Peyer's patch (tissue), 4 donors: ENCODE measurements at regions not wholly inside any gene's neighbourhood (a gene's known extent, or its start where the extent isn't known, plus 50 kb on each side); places are given as distances from the start of the nearest gene placed in this dataset.

Source experiments
- DNase-seq, 3 donors: peaks; one replicate each; pipeline ENCODE4 v3.0.0-alpha.2; 2017 to 2019
- H3K27ac ChIP-seq, 4 donors: fragments of 200-600 bp; sonication (generic); one replicate each; pipeline ENCODE4 v1.5.1; 2016 to 2019
- H3K27me3 ChIP-seq, 2 donors: fragments of 200-600 bp; sonication (generic); one replicate each; pipeline ENCODE4 v1.5.1; 2019
- H3K36me3 ChIP-seq, 3 donors: fragments of 200-600 bp; sonication (generic); one replicate each; pipeline ENCODE4 v1.5.1; 2016 to 2019
- H3K4me1 ChIP-seq, 4 donors: fragments of 200-600 bp; sonication (generic); one replicate each; pipeline ENCODE4 v1.5.1; 2016 to 2019
- H3K4me3 ChIP-seq, 4 donors: fragments of 200-600 bp; sonication (generic); 1 replicate in 3 of 4; 2 replicates in 1 of 4; pipeline ENCODE4 v1.5.1; 2016 to 2019; ENCODE audit warnings: mild to moderate bottlenecking in 1 of 4
- H3K9me3 ChIP-seq, 4 donors: fragments of 200-600 bp; sonication (generic); one replicate each; pipeline ENCODE4 v1.5.1; 2016 to 2019; ENCODE audit warnings: mild to moderate bottlenecking in 1 of 4
- CTCF ChIP-seq, 6 experiments: fragments of 450-650 bp in 4 of 6; fragments of 200-600 bp in 2 of 6; sonication (generic) in 1 of 6; IDR thresholded peaks; one replicate each; pipeline ENCODE4 v1.5.1; 2017 to 2019; ENCODE audit warnings: antibody characterized with exemption in 6 of 6, mild to moderate bottlenecking in 3 of 6, moderate library complexity in 1 of 6
- POLR2A ChIP-seq, 2 donors: fragments of 450-650 bp; IDR thresholded peaks; one replicate each; pipeline ENCODE4 v1.5.1; 2017; ENCODE audit warnings: antibody characterized with exemption in 2 of 2, mild to moderate bottlenecking in 2 of 2, moderate library complexity in 2 of 2

GRCh38 chr1:67586596-67586995 lies 98.4 kb upstream of the GADD45A start:
- no peaks in the 10 kb centered on the region for H3K27me3 ChIP-seq
- no peaks in the 10 kb centered on the region for H3K9me3 ChIP-seq
- H3K27ac ChIP-seq, result no peak overlapping the region
- TF ChIP-seq CTCF (IDR thresholded peaks at IDR 0.05), result no peak
- no peak for TF ChIP-seq POLR2A (IDR thresholded peaks at IDR 0.05)
- H3K4me1 ChIP-seq, result peaks cover 0 to 9% (median 0%) of the 10 kb centered on the region in 4 donors
- DNase-seq, result no peak
- H3K4me3 ChIP-seq, result no peak overlapping the region
- no peaks in the 10 kb centered on the region for H3K36me3 ChIP-seq

GRCh38 chr1:67588178-67588855 lies 96.7 kb upstream of the GADD45A start:
- peak overlapping the region in 2 of 4 donors; percentile 3 to 47 for H3K27ac ChIP-seq

GRCh38 chr1:67589519-67590233 lies 95.3 kb upstream of the GADD45A start:
- no peak for DNase-seq
- Histone ChIP-seq H3K36me3 (no peaks in the 10 kb centered on the region), H3K27ac (peak overlapping the region in 1 of 4 donors; percentile 4), H3K4me3 (no peak overlapping the region), H3K9me3 (no peaks in the 10 kb centered on the region), H3K4me1 (peaks cover 0 to 9% (median 0%) of the 10 kb centered on the region in 4 donors), H3K27me3 (no peaks in the 10 kb centered on the region)
- TF ChIP-seq POLR2A (IDR thresholded peaks at IDR 0.05) (no peak), CTCF (IDR thresholded peaks at IDR 0.05) (no peak)

More at GRCh38 chr1:67588178-67588855, 96.7 kb upstream of the GADD45A start:
- Histone ChIP-seq H3K36me3 (no peaks in the 10 kb centered on the region), H3K27me3 (no peaks in the 10 kb centered on the region), H3K4me1 (peaks cover 0 to 9% (median 0%) of the 10 kb centered on the region in 4 donors), H3K9me3 (no peaks in the 10 kb centered on the region), H3K4me3 (no peak overlapping the region)
- no peak for DNase-seq
- no peak for TF ChIP-seq CTCF (IDR thresholded peaks at IDR 0.05)
- no peak for TF ChIP-seq POLR2A (IDR thresholded peaks at IDR 0.05)

- no peak overlapping the region for H3K4me3 ChIP-seq
- no peak for TF ChIP-seq POLR2A (IDR thresholded peaks at IDR 0.05)
- TF ChIP-seq CTCF (IDR thresholded peaks at IDR 0.05), result no peak
- H3K27ac ChIP-seq, result peak overlapping the region in 2 of 4 donors; percentile 4 to 26
- H3K9me3 ChIP-seq, result no peaks in the 10 kb centered on the region
- no peaks in the 10 kb centered on the region for H3K27me3 ChIP-seq
- H3K36me3 ChIP-seq, result no peaks in the 10 kb centered on the region
- peaks cover 0 to 9% (median 0%) of the 10 kb centered on the region in 4 donors for H3K4me1 ChIP-seq
- no peak for DNase-seq
Measured at GRCh38 chr1:67590329-67590728, 94.7 kb upstream of the GADD45A start.

- no peaks in the 10 kb centered on the region for H3K36me3 ChIP-seq
- H3K4me3 ChIP-seq, result no peak overlapping the region
- DNase-seq, result no peak
- no peak overlapping the region for H3K27ac ChIP-seq
- H3K27me3 ChIP-seq, result no peaks in the 10 kb centered on the region
- no peaks in the 10 kb centered on the region for H3K4me1 ChIP-seq
- TF ChIP-seq CTCF (IDR thresholded peaks at IDR 0.05) (no peak), POLR2A (IDR thresholded peaks at IDR 0.05) (no peak)
- no peaks in the 10 kb centered on the region for H3K9me3 ChIP-seq
Measured at GRCh38 chr1:67594764-67595163, 90.2 kb upstream of the GADD45A start.
